Ovary (tissue), 7 donors: ENCODE measurements at regions not wholly inside any gene's neighbourhood (a gene's known extent, or its start where the extent isn't known, plus 50 kb on each side); places are given as distances from the start of the nearest gene placed in this dataset.

Experiments used
- DNase-seq, 5 donors: peaks; one replicate each; pipeline ENCODE4 v3.0.0-alpha.2; 2019 to 2020
- H3K27ac ChIP-seq, 2 donors: fragments of 200-600 bp; one replicate each; pipeline versions ENCODE4 v1.5.1 to v1.8.0; 2019 to 2022
- H3K27me3 ChIP-seq: fragments of 200-600 bp; one replicate; pipeline ENCODE4 v1.8.0; 2022
- H3K36me3 ChIP-seq: fragments of 200-600 bp; sonication (generic); one replicate; pipeline ENCODE4 v1.5.1; 2019
- H3K4me1 ChIP-seq: one replicate; pipeline ENCODE4 v1.8.1; 2013; ENCODE audit warnings: mild to moderate bottlenecking, moderate library complexity; ENCODE audit not compliant: insufficient read depth
- H3K4me3 ChIP-seq: fragments of 200-600 bp; sonication (generic); one replicate; pipeline ENCODE4 v1.5.1; 2017
- H3K9me3 ChIP-seq, 2 donors: fragments of 200-600 bp in 1 of 2; sonication (generic) in 1 of 2; one replicate each; pipeline versions ENCODE4 v1.5.1 to v1.8.1; 2013 to 2019; ENCODE audit warnings: mild to moderate bottlenecking in 1 of 2, moderate library complexity in 1 of 2
- EP300 ChIP-seq: sonication (generic); formaldehyde crosslinking; IDR thresholded peaks from one replicate; pipeline ENCODE4 v1.6.1; 2017; ENCODE audit warnings: antibody characterized with exemption
- POLR2A ChIP-seq: fragments of 450-650 bp; IDR thresholded peaks from one replicate; pipeline ENCODE4 v1.6.1; 2017; ENCODE audit warnings: antibody characterized with exemption, mild to moderate bottlenecking, moderate library complexity
- WGBS, 3 donors: extraction: QIAGEN DNeasy Blood & Tissue Kit in 1 of 3; methylation state at CpG; one replicate each; pipeline versions ENCODE4 v1.1.5 to v1.1.7; 2013 to 2017; 5-methylcytosine and 5-hydroxymethylcytosine counted together
- intact Hi-C, 4 donors: fragments of 100-400 bp; cut with DNase I; formaldehyde crosslinking; loops; one replicate each; pipeline versions ENCODE4 v1.11.0 to v1.15.1; 2022 to 2023
- TF ChIP-seq, protein P1 (sequence below), 3 donors: fragments of 450-650 bp in 2 of 3; fragments of 200-600 bp in 1 of 3; IDR thresholded peaks; one replicate each; pipeline versions ENCODE4 v1.5.1 to v1.8.0; 2016 to 2022; ENCODE audit warnings: antibody characterized with exemption in 3 of 3, mild to moderate bottlenecking in 1 of 3
- donor health status: DM: no; HTN: no; CAD: no; lungs with moderate emphysema.
- donor health status: DM: no; HTN: no; CAD: no.
- donor health status: Bipolar disorder and iron deficiency.
- donor health status: DM: no; HTN: no; CAD: no.
- donor health status: DM: yes; HTN: yes; CAD: no.

DNA sequence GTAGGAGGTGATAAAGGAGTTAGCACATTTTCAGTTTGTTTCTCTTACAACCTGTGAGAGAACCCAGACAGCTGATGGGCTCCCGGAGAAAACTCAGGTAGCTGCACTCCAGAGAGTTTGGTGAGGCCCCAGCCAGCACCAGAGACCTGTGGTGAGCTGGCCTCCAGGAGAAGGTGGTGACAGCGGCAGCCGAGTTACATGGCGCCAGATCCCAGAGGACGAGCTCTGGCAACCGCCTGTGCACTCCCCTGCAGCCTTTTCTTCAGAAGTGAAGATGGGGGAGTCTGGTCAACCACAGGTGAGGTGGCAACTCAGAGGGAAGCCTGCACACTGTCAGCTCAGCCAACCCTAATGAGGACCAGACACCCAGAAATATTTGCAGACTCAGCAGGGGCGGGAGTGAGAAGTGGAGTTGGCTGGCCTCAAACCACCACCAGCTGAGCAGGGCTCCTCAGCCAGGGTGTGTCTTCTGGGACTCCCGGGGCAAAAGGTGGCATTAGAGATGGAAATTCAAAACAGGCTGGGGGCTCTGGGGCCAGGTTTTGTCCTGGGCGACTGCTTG, 209.7 kb downstream of the SETD4 start:
- H3K27ac ChIP-seq: no peak overlapping the region
- no peaks in the 10 kb centered on the region for H3K27me3 ChIP-seq
- no peaks in the 10 kb centered on the region for H3K9me3 ChIP-seq
- H3K4me3 ChIP-seq: no peak overlapping the region
- DNase-seq: peak in 1 of 5 donors; percentile 34
- H3K36me3 ChIP-seq: no peaks in the 10 kb centered on the region
- no peak for TF ChIP-seq POLR2A
- no peak for TF ChIP-seq EP300
- TF ChIP-seq, protein P1, sequence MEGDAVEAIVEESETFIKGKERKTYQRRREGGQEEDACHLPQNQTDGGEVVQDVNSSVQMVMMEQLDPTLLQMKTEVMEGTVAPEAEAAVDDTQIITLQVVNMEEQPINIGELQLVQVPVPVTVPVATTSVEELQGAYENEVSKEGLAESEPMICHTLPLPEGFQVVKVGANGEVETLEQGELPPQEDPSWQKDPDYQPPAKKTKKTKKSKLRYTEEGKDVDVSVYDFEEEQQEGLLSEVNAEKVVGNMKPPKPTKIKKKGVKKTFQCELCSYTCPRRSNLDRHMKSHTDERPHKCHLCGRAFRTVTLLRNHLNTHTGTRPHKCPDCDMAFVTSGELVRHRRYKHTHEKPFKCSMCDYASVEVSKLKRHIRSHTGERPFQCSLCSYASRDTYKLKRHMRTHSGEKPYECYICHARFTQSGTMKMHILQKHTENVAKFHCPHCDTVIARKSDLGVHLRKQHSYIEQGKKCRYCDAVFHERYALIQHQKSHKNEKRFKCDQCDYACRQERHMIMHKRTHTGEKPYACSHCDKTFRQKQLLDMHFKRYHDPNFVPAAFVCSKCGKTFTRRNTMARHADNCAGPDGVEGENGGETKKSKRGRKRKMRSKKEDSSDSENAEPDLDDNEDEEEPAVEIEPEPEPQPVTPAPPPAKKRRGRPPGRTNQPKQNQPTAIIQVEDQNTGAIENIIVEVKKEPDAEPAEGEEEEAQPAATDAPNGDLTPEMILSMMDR (IDR thresholded peaks at IDR 0.05): no peak
- peaks cover 7% of the 10 kb centered on the region for H3K4me1 ChIP-seq
- WGBS, 3 donors: 41 to 57% (median 47%) methylated on average over 9 of the region's 9 CpGs
- intact Hi-C loops: loop anchor here in 1 of 4 donors (10.0 kb wide), 1 partner anchor 436 kb away; no protein-coding TSS in a partner anchor

- H3K27me3 ChIP-seq: no peaks in the 10 kb centered on the region
- no peaks in the 10 kb centered on the region for H3K36me3 ChIP-seq
- no peak for DNase-seq
- intact Hi-C loops: loop anchor here in 1 of 4 donors (10.0 kb wide), 1 partner anchor 435 kb away; no protein-coding TSS in a partner anchor
- no peaks in the 10 kb centered on the region for H3K9me3 ChIP-seq
- TF ChIP-seq POLR2A (no peak), EP300 (no peak)
- TF ChIP-seq, protein P1 (IDR thresholded peaks at IDR 0.05): no peak
- H3K4me3 ChIP-seq: no peak overlapping the region
- WGBS, 3 donors: 7 to 10% (median 9%) methylated on average over 5 of the region's 5 CpGs
- no peak overlapping the region for H3K27ac ChIP-seq
- H3K4me1 ChIP-seq: peaks cover 7% of the 10 kb centered on the region
Observed at GRCh38 chr21:35850029-35850428, 210.3 kb downstream of the SETD4 start.

- H3K27ac ChIP-seq: no peak overlapping the region
- 23 to 25% (median 23%) methylated on average over 4 of the region's 4 CpGs for WGBS, 3 donors
- no peaks in the 10 kb centered on the region for H3K9me3 ChIP-seq
- H3K4me3 ChIP-seq: no peak overlapping the region
- no peak for DNase-seq
- TF ChIP-seq POLR2A (no peak), EP300 (no peak)
- TF ChIP-seq, protein P1 (IDR thresholded peaks at IDR 0.05): no peak
- H3K4me1 ChIP-seq: peaks cover 7% of the 10 kb centered on the region
- intact Hi-C loops: loop anchor here in 1 of 4 donors (10.0 kb wide), 1 partner anchor 954 kb away; no protein-coding TSS in a partner anchor
- H3K36me3 ChIP-seq: no peaks in the 10 kb centered on the region
- H3K27me3 ChIP-seq: no peaks in the 10 kb centered on the region
Observed at GRCh38 chr21:35849144-35849543, 211.2 kb downstream of the SETD4 start.

GRCh38 chr21:35843911-35844667, 216.2 kb downstream of the SETD4 start:
- H3K27ac ChIP-seq: no peak overlapping the region
- no peaks in the 10 kb centered on the region for H3K4me1 ChIP-seq
- intact Hi-C loops: loop anchor here in 2 of 4 donors (5.0 to 10.0 kb wide), 2 partner anchors 949 to 957 kb away; no protein-coding TSS in a partner anchor
- 77 to 86% (median 84%) methylated on average over 7 of the region's 7 CpGs for WGBS, 3 donors
- no peak overlapping the region for H3K4me3 ChIP-seq
- TF ChIP-seq EP300 (no peak), POLR2A (no peak)
- TF ChIP-seq, protein P1 (IDR thresholded peaks at IDR 0.05): no peak
- H3K36me3 ChIP-seq: no peaks in the 10 kb centered on the region
- no peaks in the 10 kb centered on the region for H3K9me3 ChIP-seq
- no peaks in the 10 kb centered on the region for H3K27me3 ChIP-seq
- DNase-seq: no peak
